ENCODE measurements at regions not wholly inside any gene's neighbourhood (a gene's known extent, or its start where the extent isn't known, plus 50 kb on each side); places are given as distances from the start of the nearest gene placed in this dataset.
A peak's percentile ranks its signal among the peaks of the same experiment; 100 is the strongest.

DNA sequence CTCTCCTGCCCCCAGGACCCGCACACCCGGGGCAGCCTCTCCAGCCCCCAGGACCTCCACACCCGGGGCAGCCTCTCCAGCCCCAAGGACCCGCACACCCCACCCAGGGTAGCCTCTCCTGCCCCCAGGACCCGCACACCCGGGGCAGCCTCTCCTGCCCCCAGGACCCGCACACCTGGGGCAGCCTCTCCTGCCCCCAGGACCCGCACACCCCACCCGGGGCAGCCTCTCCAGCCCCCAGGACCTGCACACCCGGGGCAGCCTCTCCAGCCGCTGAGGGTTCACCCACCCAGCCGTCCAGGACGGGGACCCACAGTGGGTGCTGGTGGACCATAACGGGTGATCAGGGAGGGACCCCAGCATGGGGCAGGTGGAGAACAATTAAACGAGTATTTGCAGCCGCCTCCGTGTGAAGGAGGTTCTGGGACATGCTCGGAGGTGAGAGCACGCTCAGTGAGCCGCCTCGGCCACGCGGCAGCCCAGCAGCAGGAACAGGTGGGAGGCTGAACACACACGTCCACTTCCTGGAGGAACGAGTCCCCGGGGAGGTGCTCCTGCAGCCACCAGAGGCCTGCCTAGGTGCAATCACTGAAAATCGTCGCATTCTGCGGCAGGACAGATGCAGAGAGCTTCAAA lies 107.9 kb downstream of the PDGFA start:
- no peak overlapping the region for H3K4me2 ChIP-seq (ENCODE audit: insufficient read depth, low read length, poor library complexity, severe bottlenecking)
- H3K4me3 ChIP-seq (ENCODE audit: low read length in 2 of 2), result no peak overlapping the region
- H3K79me1 ChIP-seq (ENCODE audit: low read depth, low read length), result no peaks in the 10 kb centered on the region
- H3K36me3 ChIP-seq (replicated peaks in 1 of 2; ENCODE audit: control insufficient read depth in 2 of 2, insufficient read depth in 2 of 2, low read length in 2 of 2), result no peaks in the 10 kb centered on the region
- peak overlapping the region; percentile 10 for H2AK5ac ChIP-seq (ENCODE audit: low read depth, low read length)
- H4K8ac ChIP-seq (ENCODE audit: low read depth, low read length), result no peak overlapping the region
- H2BK5ac ChIP-seq (ENCODE audit: low read length), result no peak overlapping the region
- H3K23ac ChIP-seq (ENCODE audit: low read depth, low read length, poor library complexity), result no peak overlapping the region
- H2BK15ac ChIP-seq (ENCODE audit: low read length), result no peak overlapping the region
- H3K27me3 ChIP-seq (ENCODE audit: control insufficient read depth in 3 of 3, insufficient read depth in 3 of 3, low read depth in 1 of 3, low read length in 3 of 3), result peaks cover 0 to 9% (median 0%) of the 10 kb centered on the region in 3 experiments
- peaks cover 0 to 4% of the 10 kb centered on the region in 2 donors for H3K4me1 ChIP-seq (ENCODE audit: control insufficient read depth in 2 of 2, insufficient read depth in 1 of 2, low read depth in 1 of 2, low read length in 2 of 2)
- WGBS, 2 donors (ENCODE audit: extremely low coverage in 2 of 2, insufficient read length in 2 of 2, insufficient replicate concordance in 1 of 2), result no CpG with 5 or more reads among the region's 29 CpGs
- no peaks in the 10 kb centered on the region for H3K9me3 ChIP-seq (replicated peaks in 1 of 2; ENCODE audit: control insufficient read depth in 2 of 2, insufficient read depth in 1 of 2, low read depth in 1 of 2, low read length in 2 of 2)
- H2BK12ac ChIP-seq (ENCODE audit: low read length), result no peak overlapping the region
- H2BK120ac ChIP-seq (ENCODE audit: low read depth, low read length), result no peak overlapping the region
- peak overlapping the region; percentile 84 for H3K4ac ChIP-seq (ENCODE audit: low read length)
- peak overlapping the region; percentile 84 for H3K14ac ChIP-seq (ENCODE audit: low read length)
- H2AFZ ChIP-seq (ENCODE audit: low read length), result no peak overlapping the region
- H3K27ac ChIP-seq (replicated peaks; ENCODE audit: low read length), result no peak overlapping the region
- no peak for DNase-seq (ENCODE audit: low spot score)
- H3K9ac ChIP-seq (ENCODE audit: low read depth, low read length, poor library complexity), result no peak overlapping the region
- H4K91ac ChIP-seq (ENCODE audit: low read depth, low read length, poor library complexity), result no peak overlapping the region
- peak overlapping the region; percentile 28 for H3K18ac ChIP-seq (ENCODE audit: low read length)

DNA sequence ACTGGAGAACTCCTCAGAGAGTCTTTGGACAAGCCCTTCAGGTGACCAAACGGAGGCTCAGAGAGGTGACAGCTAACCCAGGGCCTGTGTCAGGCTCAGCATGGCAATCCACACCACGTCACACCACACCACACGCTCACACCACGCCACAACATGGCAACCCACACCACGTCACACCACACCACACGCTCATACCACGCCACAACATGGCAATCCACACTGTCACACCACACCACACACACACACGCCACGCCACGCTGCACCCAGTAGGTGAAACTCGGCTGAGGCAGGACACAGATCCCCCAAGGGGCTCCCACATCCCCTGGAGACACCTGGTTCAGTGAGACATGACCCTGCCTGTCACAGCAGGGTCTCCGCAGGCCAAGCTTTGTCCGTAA lies 107.3 kb downstream of the PDGFA start:
- H3K18ac ChIP-seq (ENCODE audit: low read length), result peak overlapping the region; percentile 20
- peaks cover 0 to 4% of the 10 kb centered on the region in 2 donors for H3K4me1 ChIP-seq (ENCODE audit: control insufficient read depth in 2 of 2, insufficient read depth in 1 of 2, low read depth in 1 of 2, low read length in 2 of 2)
- H4K91ac ChIP-seq (ENCODE audit: low read depth, low read length, poor library complexity), result no peak overlapping the region
- no CpG with 5 or more reads among the region's 13 CpGs for WGBS, 2 donors (ENCODE audit: extremely low coverage in 2 of 2, insufficient read length in 2 of 2, insufficient replicate concordance in 1 of 2)
- H3K4ac ChIP-seq (ENCODE audit: low read length), result no peak overlapping the region
- H3K27ac ChIP-seq (replicated peaks; ENCODE audit: low read length), result no peak overlapping the region
- H3K9ac ChIP-seq (ENCODE audit: low read depth, low read length, poor library complexity), result no peak overlapping the region
- H3K23ac ChIP-seq (ENCODE audit: low read depth, low read length, poor library complexity), result no peak overlapping the region
- H2BK5ac ChIP-seq (ENCODE audit: low read length), result no peak overlapping the region
- H2BK120ac ChIP-seq (ENCODE audit: low read depth, low read length), result no peak overlapping the region
- H2AFZ ChIP-seq (ENCODE audit: low read length), result no peak overlapping the region
- peaks cover 0 to 9% (median 0%) of the 10 kb centered on the region in 3 experiments for H3K27me3 ChIP-seq (ENCODE audit: control insufficient read depth in 3 of 3, insufficient read depth in 3 of 3, low read depth in 1 of 3, low read length in 3 of 3)
- peak overlapping the region; percentile 26 for H2BK12ac ChIP-seq (ENCODE audit: low read length)
- no peaks in the 10 kb centered on the region for H3K36me3 ChIP-seq (replicated peaks in 1 of 2; ENCODE audit: control insufficient read depth in 2 of 2, insufficient read depth in 2 of 2, low read length in 2 of 2)
- H3K79me1 ChIP-seq (ENCODE audit: low read depth, low read length), result no peaks in the 10 kb centered on the region
- H2BK15ac ChIP-seq (ENCODE audit: low read length), result no peak overlapping the region
- H3K4me2 ChIP-seq (ENCODE audit: insufficient read depth, low read length, poor library complexity, severe bottlenecking), result no peak overlapping the region
- H3K9me3 ChIP-seq (replicated peaks in 1 of 2; ENCODE audit: control insufficient read depth in 2 of 2, insufficient read depth in 1 of 2, low read depth in 1 of 2, low read length in 2 of 2), result peaks cover 0 to under 1% of the 10 kb centered on the region in 2 donors
- peak overlapping the region; percentile 22 for H3K14ac ChIP-seq (ENCODE audit: low read length)
- peak overlapping the region; percentile 10 for H2AK5ac ChIP-seq (ENCODE audit: low read depth, low read length)
- DNase-seq (ENCODE audit: low spot score), result no peak
- H4K8ac ChIP-seq (ENCODE audit: low read depth, low read length), result no peak overlapping the region
- H3K4me3 ChIP-seq (ENCODE audit: low read length in 2 of 2), result peak overlapping the region in 1 of 2 donors; percentile 59

DNA sequence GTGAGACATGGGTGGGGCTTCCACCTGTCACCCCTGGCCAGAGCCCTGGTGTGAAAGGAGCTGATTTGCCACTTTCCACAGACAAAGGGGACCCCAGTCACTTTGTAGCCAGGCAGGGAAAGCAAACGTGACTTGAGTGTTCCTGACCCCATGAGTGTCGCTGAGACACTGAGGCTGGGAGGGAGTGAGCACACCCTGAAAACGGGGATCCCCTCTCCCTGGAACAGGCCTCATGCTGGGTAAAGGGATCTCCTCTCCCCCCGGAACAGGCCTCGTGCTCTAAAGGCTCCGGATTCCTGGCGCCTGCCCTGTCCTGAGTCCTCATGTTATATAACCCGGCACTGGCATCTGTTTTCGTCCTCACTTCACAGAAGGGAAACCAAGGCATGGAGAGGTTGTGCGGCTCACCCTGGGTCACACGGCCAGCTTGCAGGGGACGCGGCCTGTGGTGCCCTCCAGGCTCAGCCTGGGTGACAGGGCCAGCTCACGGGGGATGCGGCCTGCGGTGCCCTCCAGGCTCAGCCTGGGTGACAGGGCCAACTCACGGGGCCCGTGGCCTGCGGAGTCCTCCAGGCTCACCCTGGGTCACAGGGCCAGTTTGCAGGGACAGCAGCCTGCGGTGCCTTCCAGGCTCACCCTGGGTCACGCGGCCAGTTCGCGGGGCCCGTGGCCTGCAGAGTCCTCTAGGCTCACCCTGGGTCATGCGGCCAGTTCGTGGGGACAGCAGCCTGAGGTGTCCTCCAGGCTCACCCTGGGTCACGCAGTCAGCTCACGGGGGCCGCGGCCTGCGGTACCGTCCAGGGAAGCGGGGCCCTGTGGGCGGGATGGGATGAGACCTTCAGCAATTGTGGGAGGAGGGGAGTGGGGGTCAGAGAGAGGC lies 104.7 kb downstream of the PDGFA start:
- Histone ChIP-seq H3K36me3 (replicated peaks in 1 of 2; ENCODE audit: control insufficient read depth in 2 of 2, insufficient read depth in 2 of 2, low read length in 2 of 2) (no peaks in the 10 kb centered on the region), H3K14ac (ENCODE audit: low read length) (peak overlapping the region; percentile 82), H2BK5ac (ENCODE audit: low read length) (peak overlapping the region; percentile 75), H3K23ac (ENCODE audit: low read depth, low read length, poor library complexity) (peak overlapping the region; percentile 85), H2BK15ac (ENCODE audit: low read length) (peak overlapping the region; percentile 96), H3K4ac (ENCODE audit: low read length) (peak overlapping the region; percentile 76), H2AK5ac (ENCODE audit: low read depth, low read length) (peak overlapping the region; percentile 88), H3K4me1 (ENCODE audit: control insufficient read depth in 2 of 2, insufficient read depth in 1 of 2, low read depth in 1 of 2, low read length in 2 of 2) (no peaks in the 10 kb centered on the region), H4K91ac (ENCODE audit: low read depth, low read length, poor library complexity) (peak overlapping the region; percentile 97), H3K27me3 (ENCODE audit: control insufficient read depth in 3 of 3, insufficient read depth in 3 of 3, low read depth in 1 of 3, low read length in 3 of 3) (peaks cover 0 to 6% (median 0%) of the 10 kb centered on the region in 3 experiments), H3K9ac (ENCODE audit: low read depth, low read length, poor library complexity) (no peak overlapping the region), H2AFZ (ENCODE audit: low read length) (no peak overlapping the region), H3K27ac (replicated peaks; ENCODE audit: low read length) (no peak overlapping the region), H3K4me2 (ENCODE audit: insufficient read depth, low read length, poor library complexity, severe bottlenecking) (no peak overlapping the region), H3K79me1 (ENCODE audit: low read depth, low read length) (no peaks in the 10 kb centered on the region), H2BK12ac (ENCODE audit: low read length) (peak overlapping the region; percentile 90), H3K9me3 (replicated peaks in 1 of 2; ENCODE audit: control insufficient read depth in 2 of 2, insufficient read depth in 1 of 2, low read depth in 1 of 2, low read length in 2 of 2) (peaks cover 3 to 13% of the 10 kb centered on the region in 2 donors), H3K4me3 (ENCODE audit: low read length in 2 of 2) (no peak overlapping the region), H3K18ac (ENCODE audit: low read length) (peak overlapping the region; percentile 95), H2BK120ac (ENCODE audit: low read depth, low read length) (peak overlapping the region; percentile 31), H4K8ac (ENCODE audit: low read depth, low read length) (peak overlapping the region; percentile 3)
- no peak for DNase-seq (ENCODE audit: low spot score)
- WGBS, 2 donors (ENCODE audit: extremely low coverage in 2 of 2, insufficient read length in 2 of 2, insufficient replicate concordance in 1 of 2), result no CpG with 5 or more reads among the region's 35 CpGs

All from neuronal stem cell (in vitro differentiated cells).